ENCODE measurements at regions not wholly inside any gene's neighbourhood (a gene's known extent, or its start where the extent isn't known, plus 50 kb on each side); places are given as distances from the start of the nearest gene placed in this dataset.
A peak's percentile ranks its signal among the peaks of the same experiment; 100 is the strongest.
"Not testable (repeated sequence)": the region's sequence is repeated elsewhere in the genome, so short reads cannot be mapped to it uniquely, and the experiment has no call there.

DNA sequence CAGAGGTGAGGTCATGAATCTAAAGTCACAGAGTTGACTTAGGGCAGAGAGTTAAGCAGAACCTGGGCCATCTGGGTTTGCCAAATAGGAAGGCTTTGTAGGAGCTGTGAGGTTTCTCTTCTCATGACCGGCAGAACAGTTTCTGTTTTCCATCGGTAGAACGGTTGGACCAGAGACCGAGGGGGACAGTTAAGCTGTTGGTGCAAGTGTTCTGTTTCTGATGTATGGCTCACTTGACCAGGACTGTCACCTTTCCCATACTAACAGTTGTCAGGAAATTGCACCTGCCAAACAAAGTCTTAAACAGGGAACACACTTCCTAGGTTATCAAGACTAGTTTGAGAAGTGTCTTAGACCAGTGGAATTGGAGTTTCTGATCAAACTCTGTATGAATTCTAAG, 158.3 kb downstream of the PDCD6IP start:
- DNase-seq (ENCODE audit: low read depth, low spot score): no peak

DNA sequence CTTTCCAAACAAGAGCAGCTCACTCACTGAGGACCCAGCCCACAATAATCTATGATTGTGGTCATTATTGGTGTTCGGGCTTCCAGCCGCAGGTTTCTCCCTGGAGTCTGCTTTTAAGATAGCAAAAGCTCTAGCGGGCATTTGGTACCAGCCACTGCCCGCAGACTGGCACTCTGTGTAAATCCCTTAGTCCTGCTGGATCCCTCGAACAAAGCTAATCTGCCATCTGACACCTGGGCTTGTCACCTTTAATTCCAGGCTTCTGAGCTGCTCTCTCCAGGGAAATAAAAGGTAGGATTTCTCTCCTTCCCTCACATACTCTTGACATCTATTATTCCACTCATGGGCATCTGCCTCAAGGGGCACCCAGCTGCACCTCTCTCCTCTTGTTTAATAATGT, 158.7 kb downstream of the PDCD6IP start:
- DNase-seq (ENCODE audit: low read depth, low spot score): no peak

DNA sequence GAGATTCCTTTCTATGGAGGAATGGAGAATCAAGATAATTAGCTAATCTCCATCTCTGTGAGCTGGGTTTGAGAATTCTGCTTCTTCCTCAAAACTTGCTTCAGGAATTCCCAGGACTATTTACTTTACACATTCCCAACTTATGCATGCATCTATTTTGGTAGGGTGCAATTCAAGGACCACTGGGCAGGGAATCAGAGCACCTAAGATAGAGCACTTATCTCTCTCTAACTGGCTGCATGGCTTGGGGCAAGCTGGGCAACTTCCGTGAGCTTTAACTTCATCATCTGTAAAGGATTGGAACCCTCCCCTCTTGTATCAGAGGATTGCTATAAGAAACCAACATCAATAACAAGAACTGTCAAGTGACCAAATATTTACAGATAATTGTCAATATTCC, 160.2 kb downstream of the PDCD6IP start:
- DNase-seq (ENCODE audit: low read depth, low spot score): peak; percentile 7

DNA sequence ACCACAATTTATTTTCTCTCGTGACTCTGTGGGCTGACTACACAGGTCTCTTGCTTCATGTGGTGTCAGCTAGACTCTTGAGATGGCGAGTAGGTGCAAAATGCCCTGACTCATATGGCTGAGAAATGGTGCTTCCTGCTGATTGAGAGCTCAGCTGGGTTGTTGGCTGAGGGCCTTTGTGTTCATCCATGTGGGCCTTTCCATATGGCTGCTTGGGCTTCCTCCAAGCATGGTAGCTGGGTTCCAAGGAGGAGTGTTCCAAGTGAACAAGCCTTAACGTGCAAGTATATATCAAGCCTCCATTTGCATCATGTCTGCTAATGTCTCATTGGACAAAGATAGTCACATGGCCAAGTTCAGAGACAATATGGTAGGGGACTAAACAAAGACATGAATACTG, 164.0 kb downstream of the PDCD6IP start:
- DNase-seq (ENCODE audit: low read depth, low spot score): no peak

DNA sequence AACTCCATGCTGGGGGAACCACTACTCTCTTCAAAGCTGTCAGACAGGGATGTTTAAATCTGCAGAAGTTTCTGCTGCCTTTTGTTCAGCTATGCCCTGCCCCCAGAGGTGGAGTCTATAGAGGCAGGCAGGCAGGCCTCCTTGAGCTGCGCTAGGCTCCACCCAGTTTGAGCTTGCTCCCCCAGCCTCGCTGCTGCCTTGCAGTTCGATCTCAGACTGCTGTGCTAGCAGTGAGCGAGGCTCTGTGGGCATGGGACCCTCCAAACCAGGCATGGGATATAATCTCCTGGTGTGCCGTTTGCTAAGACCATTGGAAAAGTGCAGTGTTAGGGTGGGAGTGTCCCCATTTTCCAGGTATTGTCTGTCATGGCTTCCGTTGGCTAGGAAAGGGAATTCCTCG, 171.8 kb downstream of the PDCD6IP start:
- DNase-seq (ENCODE audit: low read depth, low spot score): not testable (repeated sequence)

DNA sequence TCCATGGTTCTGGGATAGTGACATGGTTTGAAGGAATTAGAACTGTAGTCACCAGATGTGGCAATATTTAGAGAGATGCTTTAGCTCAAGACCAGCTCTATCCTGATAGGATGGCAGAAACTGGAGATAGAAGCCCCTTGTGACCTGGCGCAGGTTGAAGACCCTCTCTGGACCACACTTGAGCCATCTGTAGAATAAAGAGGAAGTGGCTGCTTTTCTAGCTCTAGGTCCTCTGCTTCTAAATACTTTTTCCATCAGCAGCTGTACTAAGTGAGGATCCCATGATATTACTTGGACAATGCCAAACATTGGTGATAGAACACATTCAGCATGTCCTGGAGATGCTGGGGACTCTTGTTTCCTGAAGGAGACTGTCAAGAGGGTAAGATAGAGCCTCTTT, 172.6 kb downstream of the PDCD6IP start:
- DNase-seq (ENCODE audit: low read depth, low spot score): no peak

DNA sequence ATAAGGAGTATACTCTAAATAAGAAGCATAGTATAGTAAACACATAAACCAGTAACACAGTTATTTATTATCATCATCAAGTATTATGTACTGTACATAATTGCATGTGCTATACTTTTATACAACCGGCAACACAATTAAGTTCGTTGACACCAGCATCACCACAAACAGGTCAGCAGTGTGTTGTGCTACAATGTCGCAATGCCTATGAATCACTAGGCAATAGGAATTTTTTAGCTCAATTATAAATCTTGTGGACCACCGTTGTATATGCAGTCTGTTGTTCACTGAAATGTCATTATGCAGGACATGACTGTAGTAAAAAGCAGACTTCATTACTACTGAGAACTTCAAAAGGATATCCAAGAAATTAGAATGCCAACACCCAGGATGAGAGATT, 177.0 kb downstream of the PDCD6IP start:
- DNase-seq (ENCODE audit: low read depth, low spot score): no peak

DNA sequence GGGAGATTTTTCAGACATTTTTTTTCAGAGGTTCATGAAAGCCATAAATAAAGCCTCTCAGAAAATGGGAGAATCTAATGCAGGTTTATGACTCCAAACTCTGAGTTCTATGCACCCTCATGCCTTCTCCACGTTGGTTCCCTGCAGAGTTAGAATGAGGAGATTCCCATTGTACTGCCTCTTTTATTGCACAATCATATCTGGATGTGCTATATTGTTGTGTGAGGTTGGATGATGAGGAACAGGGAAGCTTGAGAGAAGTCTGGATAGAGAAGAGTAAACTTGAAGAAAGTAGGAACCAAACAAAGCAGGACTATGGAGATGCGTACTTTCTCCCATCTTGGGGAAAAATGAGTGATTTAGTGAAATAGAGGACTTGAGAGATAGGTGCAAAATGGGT, 178.8 kb downstream of the PDCD6IP start:
- DNase-seq (ENCODE audit: low read depth, low spot score): no peak

DNA sequence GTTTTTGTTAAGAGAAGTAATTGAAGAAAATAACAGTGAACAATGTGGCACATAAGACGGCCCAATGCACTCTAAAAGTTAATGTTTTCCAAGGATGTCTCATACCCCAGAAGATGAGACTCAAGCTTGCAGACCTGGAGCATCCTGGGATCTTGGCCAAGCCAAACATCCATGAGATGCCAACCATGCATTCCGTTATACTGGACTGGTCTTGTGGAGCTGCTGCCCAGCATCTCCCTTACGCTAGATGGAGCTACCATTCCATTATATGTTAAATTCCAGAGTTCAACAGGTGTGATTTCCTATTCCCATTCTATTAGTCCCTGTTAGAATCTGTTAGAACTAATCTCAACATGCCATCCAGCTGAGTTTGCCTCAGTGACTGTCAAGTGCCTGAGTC, 181.8 kb downstream of the PDCD6IP start:
- DNase-seq (ENCODE audit: low read depth, low spot score): peak; percentile 73

DNA sequence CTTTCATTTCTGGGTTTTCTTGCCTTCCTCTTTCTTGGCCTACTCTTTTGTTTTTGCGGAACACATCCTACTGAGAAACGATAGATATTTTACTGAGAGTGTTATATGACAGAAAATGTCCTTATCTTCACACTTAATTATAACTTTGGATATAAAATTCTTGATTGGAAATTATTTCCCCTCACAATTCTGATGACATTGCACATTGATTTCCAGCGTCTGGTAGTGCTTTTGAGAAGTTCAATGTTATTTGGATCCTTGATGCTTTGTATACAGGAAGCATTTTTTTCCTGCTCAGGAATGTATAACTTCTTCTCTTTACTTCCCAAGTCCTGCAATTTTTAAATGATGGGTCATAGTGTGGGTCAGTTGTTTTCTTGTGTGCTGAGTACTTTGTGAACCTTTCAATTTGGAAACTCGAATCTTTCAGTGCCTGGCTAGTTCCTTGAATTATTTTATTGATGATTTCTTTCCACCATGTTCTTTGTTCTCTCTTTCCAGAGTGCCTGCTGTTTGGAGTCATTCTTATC, 183.9 kb downstream of the PDCD6IP start:
- no peak for DNase-seq (ENCODE audit: low read depth, low spot score)

DNA sequence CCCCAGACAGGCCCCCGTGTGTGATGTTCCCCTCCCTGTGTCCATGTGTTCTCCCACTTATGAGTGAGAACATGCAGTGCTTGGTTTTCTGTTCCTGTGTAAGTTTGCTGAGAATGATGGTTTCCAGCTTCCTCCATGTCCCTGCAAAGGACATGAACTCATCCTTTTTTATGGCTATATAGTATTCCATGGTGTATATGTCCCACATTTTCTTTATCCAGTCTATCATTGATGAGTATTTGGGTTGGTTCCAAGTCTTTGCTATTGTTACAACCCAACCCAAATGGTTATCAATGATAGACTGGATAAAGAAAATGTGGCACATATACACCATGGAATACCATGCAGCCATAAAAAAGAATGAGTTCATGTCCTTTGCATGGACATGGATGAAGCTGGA, 184.5 kb downstream of the PDCD6IP start:
- DNase-seq (ENCODE audit: low read depth, low spot score): not testable (repeated sequence)

DNA sequence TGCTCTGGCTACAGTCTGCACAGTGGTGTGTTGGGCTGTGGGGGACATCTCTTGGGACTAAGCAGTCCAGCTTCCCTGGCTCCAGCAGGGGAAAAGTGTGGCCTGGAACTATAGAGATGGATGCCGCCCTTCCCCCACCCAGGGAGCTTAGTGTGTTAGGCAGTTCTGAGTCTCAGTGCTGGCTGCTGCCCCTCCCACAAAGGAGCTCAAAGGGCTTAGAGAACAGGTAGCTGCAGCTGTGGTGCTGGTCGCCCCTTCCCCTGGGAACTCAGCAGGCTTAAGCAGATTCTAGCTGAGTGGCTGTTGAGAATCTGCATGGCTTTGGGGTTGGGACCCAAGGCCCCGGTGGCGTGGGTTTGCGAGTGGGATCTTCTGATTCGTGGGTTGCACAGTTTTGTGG, 190.8 kb downstream of the PDCD6IP start:
- DNase-seq (ENCODE audit: low read depth, low spot score): no peak

DNA sequence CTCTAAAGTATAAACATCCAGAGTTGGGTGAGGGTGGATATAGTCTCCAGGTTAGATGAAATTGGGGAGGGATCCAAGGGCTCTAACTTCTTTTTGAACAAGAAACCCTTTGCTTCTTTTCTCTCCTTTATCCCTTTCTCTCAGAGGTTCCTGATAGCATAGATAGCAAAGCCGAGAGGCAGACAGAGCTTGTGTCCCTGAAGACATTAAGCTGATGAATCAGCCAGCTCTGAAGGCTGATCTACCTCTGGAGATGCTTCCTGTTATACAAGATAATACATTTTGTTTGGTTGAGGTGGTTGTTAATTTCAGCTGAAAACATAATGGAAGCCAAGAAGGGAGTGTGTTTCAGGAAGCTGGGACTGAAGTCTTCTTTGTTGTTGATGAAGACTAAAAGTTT, 193.2 kb downstream of the PDCD6IP start:
- no peak for DNase-seq (ENCODE audit: low read depth, low spot score)

DNA sequence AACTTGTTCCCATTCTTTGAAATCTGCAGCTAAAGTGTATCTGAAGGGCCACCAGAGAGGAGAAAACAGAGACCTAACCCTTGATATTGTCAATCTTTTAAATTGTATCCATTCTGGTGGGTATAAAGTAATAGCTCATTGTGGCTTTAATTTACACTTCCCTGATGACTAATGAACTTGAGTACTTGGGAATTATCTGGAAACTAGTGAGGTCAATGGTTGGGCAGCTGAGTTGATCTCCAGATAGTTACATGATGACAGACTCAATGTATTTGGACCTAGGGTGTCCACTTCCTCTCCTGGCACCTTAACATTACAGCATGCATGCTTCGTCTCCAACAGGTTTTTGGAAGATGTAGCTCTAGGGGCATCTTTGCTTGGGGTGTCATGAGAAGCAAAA, 195.2 kb downstream of the PDCD6IP start:
- peak; percentile 17 for DNase-seq (ENCODE audit: low read depth, low spot score)

DNA sequence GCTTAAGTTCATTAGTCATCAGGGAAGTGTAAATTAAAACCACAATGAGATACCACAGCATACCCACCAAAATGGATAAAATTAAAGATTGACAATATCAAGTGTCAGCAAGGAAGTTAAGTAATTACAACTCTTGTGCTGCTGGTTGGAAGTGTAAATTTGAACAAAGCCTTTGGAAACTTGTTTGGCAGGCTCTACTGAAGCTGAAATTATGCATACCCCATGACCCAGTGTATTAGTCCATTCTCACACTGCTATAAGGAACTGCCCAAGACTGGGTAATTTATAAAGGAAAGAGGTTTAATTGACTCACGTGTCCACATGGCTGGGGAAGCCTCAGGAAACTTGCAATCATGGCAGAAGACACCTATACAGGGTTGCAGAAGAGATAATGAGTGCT, 196.1 kb downstream of the PDCD6IP start:
- DNase-seq (ENCODE audit: low read depth, low spot score): no peak

DNA sequence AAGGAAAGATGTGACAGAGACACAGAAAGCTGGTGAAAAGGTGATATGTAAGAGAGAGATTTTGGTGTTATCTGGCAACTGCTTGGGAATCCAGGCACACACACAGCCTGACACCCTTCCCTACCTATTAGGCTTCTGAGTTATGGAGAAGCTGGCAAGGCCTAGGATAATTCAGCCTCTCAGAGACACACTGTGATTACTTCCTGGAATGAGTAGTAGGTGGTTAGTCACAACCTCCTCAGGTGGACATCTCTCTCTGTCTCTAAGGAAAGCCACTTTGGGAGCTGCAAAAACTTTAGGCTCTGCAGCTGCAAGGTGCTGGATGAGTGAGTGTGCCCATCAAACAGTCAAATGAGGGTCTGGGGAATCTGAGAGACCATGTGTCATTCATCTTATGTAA, 201.9 kb downstream of the PDCD6IP start:
- DNase-seq (ENCODE audit: low read depth, low spot score): no peak

DNA sequence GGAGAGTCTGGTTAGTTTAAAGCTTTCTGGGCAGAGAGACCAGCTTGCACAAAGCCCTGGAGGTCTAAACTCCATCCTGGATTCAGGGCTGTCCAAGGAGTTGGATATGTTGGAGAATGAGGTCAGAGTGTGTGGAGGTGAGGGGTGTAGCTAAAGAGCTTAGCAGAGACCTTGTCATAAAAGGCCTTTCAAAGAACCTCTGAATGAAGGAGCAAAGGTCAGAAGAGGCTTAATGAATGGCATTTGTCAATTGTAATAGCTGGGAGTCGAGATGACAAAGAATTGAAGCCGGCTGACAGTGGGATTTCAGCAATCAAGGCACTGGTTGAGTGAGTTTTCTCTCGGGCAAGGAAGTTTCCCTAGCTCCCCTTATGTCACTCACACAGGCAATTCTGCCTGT, 202.6 kb downstream of the PDCD6IP start:
- no peak for DNase-seq (ENCODE audit: low read depth, low spot score)

DNA sequence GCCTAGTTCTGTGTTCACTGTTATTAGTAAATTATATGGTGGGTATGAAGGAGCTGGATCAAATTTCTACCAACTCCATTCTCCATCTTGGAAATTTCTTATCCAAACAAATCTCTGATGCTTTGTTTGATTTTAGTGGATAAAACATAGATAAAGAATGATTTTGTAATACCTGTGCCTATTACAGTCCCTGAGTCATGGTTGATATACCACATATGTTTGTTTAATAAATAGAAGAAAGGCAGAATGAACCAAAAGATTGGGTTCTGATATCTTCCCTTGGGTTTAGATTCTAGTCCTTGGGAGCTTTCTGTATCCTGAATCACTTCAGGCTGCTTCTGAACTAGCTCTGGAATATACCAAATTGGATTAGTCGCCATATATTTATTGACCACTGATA, 203.6 kb downstream of the PDCD6IP start:
- DNase-seq (ENCODE audit: low read depth, low spot score): no peak

DNA sequence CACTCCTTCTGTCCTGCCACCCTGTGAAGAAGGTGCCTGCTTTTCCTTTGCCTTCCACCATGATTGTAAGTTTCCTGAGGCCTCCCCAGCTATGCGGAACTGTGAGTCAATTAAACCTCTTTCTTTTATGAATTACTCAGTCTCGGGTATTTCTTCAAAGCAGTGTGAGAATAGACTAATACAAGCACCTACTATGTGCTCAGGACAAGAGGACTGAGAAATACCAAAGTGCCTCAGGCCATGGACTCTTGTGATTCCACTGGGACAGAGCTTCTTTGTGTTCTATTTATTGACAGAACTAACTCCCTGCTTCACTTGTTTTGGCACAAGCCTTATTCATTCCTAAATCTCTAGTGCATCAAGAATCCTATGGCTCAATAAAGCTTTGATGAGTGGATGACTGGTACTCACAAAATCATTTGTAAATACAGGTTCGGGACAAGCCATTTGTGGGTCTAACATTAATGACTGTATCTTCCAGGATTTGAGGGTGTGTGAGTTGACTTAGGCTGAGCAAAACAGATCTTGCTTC, 204.2 kb downstream of the PDCD6IP start:
- DNase-seq (ENCODE audit: low read depth, low spot score): no peak

DNA sequence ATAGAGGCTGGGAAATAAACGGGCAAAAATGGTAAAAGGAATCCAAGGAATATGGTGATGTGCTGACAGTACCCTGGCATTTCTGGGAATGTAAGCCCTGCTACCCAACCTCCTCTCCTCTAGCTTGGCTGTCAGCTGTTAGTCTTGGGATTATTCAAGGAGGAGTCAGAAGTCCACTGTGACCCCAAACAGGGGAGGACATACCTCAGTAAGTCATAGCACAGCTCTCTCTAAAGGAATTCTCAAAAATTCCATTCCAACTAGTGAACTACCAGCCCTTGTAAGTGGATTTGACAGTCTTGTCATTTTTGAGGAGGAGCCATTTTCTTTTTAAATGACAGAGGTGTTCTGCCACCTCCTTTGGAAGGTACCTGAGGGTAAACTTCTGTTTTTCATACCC, 207.5 kb downstream of the PDCD6IP start:
- DNase-seq (ENCODE audit: low read depth, low spot score): peak; percentile 54

DNA sequence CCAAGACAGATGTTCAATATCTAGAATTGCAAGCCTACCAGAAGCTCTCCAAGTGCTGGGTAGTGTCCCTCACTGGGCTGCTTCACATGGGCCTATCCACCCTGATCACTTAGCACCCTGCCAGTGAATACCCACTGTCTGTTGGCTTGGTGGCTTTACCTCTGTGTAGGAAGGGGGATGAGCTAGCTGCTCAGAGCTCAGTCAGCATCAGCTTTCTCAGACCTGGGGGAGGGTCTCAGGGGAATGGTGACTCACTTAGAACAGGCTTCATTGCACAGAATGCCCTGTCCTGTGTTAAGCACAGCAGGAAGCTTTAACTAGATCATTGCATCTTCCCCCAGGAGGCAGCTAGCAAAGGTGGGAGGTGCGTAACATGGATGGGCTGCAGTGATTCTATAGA, 209.8 kb downstream of the PDCD6IP start:
- peak; percentile 20 for DNase-seq (ENCODE audit: low read depth, low spot score)

DNA sequence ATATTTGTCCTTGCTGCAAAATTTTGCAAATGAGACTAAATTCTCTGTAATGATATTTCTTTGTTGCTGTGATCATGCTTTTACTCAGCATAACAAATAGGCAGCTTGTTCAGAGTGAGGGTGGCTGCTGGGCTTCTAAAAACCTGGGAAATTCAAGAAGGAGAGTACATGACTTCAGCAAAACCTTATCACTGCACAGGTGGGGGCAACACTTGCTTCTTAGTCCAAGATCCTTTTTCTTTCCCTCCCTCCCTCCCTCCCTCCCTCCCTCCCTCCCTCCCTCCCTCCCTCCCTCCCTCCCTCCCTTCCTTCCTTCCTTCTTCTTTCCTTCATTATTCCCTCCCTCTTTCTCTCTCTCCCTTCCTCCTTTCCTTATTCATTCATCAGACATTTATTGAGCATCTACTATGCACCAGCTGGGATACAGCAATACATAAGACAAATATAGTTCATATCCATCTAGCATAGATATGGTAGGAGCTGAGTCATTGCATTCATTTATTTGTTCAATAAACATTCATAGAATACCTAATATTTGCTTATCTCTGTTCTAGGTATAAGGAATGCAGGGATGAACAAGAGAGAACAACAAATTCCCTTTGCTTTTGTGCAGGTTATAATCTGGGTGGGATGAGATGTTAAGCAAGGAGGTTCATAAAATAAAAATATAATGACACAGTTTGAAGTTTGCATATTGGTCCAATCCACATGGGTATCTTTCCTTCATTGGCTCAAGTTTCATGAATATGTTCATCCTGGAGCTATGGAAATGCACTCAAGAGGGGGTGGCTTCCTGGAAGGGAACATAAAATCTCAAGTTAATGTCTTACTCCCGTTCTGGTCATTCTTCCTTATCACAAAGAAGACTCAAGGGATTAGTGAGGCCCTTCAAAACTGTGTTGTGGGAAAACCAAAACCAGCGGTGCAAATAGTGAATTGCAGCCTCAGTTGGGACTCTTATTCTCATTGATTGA, 210.7 kb downstream of the PDCD6IP start:
- no peak for DNase-seq (ENCODE audit: low read depth, low spot score)

Data from astrocyte of the hippocampus (primary cell).